ENCODE measurements at regions not wholly inside any gene's neighbourhood (a gene's known extent, or its start where the extent isn't known, plus 50 kb on each side); places are given as distances from the start of the nearest gene placed in this dataset.

DNA sequence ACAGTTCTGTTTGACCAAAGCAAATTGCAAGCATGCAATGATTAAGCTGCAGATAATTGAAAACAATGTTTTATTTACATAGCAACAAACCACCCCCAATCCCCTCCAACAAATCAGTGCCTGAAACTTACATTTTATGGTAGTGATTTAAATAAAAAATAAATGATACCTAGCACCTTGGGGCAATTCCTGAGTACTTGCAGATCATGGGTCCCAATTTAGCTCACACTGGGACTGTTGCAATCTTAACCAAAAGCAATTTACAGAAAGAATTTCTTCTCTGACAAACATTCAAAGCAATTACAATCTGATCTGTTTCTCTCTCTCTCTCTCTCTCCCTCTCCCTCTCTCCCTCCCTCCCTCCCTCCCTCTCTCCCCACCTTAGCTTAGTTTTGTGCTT, 345.7 kb upstream of the PCSK5 start:
- Histone ChIP-seq H3K23me2 (ENCODE audit: insufficient read length, low read depth, low read length, poor library complexity, severe bottlenecking) (no peaks in the 10 kb centered on the region), H2AFZ (ENCODE audit: low read length) (no peak overlapping the region), H4K91ac (ENCODE audit: insufficient read length, low read depth, low read length) (no peak overlapping the region), H3K23ac (ENCODE audit: insufficient read length, low read depth, low read length) (no peak overlapping the region), H4K8ac (replicated peaks; ENCODE audit: insufficient read length, low read depth, low read length) (no peak overlapping the region), H2AK5ac (ENCODE audit: insufficient read length, low read length) (no peak overlapping the region), H3K9ac (ENCODE audit: extremely low read depth, insufficient read length, low read length) (no peak overlapping the region), H3K4me2 (ENCODE audit: insufficient read depth, insufficient read length, low read length) (no peak overlapping the region), H4K5ac (ENCODE audit: insufficient read length, low read depth, low read length) (no peak overlapping the region), H3T11ph (ENCODE audit: low read length) (no peak overlapping the region), H2BK5ac (ENCODE audit: insufficient read length, low read length) (no peak overlapping the region), H2BK120ac (ENCODE audit: low read depth, low read length, poor library complexity, severe bottlenecking) (no peak overlapping the region), H3K56ac (ENCODE audit: insufficient read length, low read depth, low read length) (no peak overlapping the region), H3K18ac (ENCODE audit: insufficient read length, low read depth, low read length) (no peak overlapping the region), H3K27me3 (ENCODE audit: insufficient read depth, low read length) (no peaks in the 10 kb centered on the region), H3K4ac (ENCODE audit: low read depth, low read length) (no peak overlapping the region), H3K79me2 (ENCODE audit: insufficient read depth, low read length) (no peaks in the 10 kb centered on the region), H3K79me1 (ENCODE audit: insufficient read depth, low read depth, low read length, poor library complexity, severe bottlenecking) (no peaks in the 10 kb centered on the region), H3K27ac (ENCODE audit: insufficient read length, low read depth, low read length) (no peak overlapping the region), H3K4me1 (ENCODE audit: insufficient read depth, low read length) (no peaks in the 10 kb centered on the region), H3K14ac (ENCODE audit: insufficient read depth, low read length) (no peak overlapping the region), H2BK15ac (ENCODE audit: low read depth, low read length) (no peak overlapping the region), H2BK12ac (ENCODE audit: insufficient read length, low read depth, low read length) (no peak overlapping the region), H4K20me1 (ENCODE audit: control insufficient read depth, insufficient read depth, insufficient read length) (no peaks in the 10 kb centered on the region), H2BK20ac (ENCODE audit: low read depth, low read length, poor library complexity, severe bottlenecking) (no peak overlapping the region), H3K9me3 (ENCODE audit: control insufficient read depth, low read depth, low read length) (no peaks in the 10 kb centered on the region)
- no peaks in the 10 kb centered on the region for H3K4me1 Mint-ChIP-seq
- no peak for DNase-seq
- no peaks in the 10 kb centered on the region for H3K36me3 Mint-ChIP-seq (ENCODE audit: insufficient read depth in 1 of 3, low read depth in 3 of 3)
- H3K27me3 Mint-ChIP-seq (ENCODE audit: low read depth): no peaks in the 10 kb centered on the region
- H3K4me3 Mint-ChIP-seq: no peak overlapping the region
- TF ChIP-seq, protein P1, sequence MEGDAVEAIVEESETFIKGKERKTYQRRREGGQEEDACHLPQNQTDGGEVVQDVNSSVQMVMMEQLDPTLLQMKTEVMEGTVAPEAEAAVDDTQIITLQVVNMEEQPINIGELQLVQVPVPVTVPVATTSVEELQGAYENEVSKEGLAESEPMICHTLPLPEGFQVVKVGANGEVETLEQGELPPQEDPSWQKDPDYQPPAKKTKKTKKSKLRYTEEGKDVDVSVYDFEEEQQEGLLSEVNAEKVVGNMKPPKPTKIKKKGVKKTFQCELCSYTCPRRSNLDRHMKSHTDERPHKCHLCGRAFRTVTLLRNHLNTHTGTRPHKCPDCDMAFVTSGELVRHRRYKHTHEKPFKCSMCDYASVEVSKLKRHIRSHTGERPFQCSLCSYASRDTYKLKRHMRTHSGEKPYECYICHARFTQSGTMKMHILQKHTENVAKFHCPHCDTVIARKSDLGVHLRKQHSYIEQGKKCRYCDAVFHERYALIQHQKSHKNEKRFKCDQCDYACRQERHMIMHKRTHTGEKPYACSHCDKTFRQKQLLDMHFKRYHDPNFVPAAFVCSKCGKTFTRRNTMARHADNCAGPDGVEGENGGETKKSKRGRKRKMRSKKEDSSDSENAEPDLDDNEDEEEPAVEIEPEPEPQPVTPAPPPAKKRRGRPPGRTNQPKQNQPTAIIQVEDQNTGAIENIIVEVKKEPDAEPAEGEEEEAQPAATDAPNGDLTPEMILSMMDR (conservative IDR thresholded peaks at IDR 0.05): no peak
- no peaks in the 10 kb centered on the region; a peak in 1 of 5 replicates for H3K9me3 Mint-ChIP-seq
- H3K27ac Mint-ChIP-seq: no peak overlapping the region

Measured in H9 (cell line).